ENCODE measurements at regions not wholly inside any gene's neighbourhood (a gene's known extent, or its start where the extent isn't known, plus 50 kb on each side); places are given as distances from the start of the nearest gene placed in this dataset.

DNA sequence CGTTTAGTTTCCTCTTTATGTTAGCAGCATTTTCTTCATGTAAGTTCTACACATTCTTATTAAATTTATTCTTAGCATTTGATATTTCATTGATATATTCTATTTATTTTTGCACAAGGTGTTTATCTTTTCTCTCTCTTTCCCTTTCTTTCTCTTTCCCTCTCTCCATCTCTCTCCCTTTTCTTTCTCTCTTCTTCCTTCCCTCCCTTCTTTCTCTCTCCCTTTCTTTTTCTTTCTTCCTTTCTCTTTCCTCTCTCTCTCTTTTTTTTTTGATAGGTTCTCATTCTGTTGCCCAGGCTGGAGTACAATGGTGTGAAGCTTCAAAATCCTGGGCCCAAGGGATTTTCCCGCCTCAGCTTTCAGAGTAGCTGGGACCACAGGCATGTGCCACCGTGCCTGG lies 176.4 kb downstream of the AXIN2 start:
- Histone ChIP-seq H2AK5ac (ENCODE audit: low read depth, low read length) (no peak overlapping the region), H4K5ac (ENCODE audit: low read depth, low read length) (no peak overlapping the region), H3K14ac (replicated peaks; ENCODE audit: low read depth, low read length) (no peak overlapping the region), H3K79me1 (ENCODE audit: low read depth in 1 of 2, low read length in 2 of 2) (no peaks in the 10 kb centered on the region), H3K56ac (ENCODE audit: extremely low read depth, insufficient read depth, low read length) (no peak overlapping the region), H2AK9ac (replicated peaks; ENCODE audit: low read depth, low read length, poor library complexity) (no peak overlapping the region), H3K27me3 (ENCODE audit: control insufficient read depth, insufficient read depth, low read length) (peaks cover 5% of the 10 kb centered on the region; the same call in 1 of the 2 replicates), H3K36me3 (ENCODE audit: control insufficient read depth, insufficient read depth, low read length) (no peaks in the 10 kb centered on the region), H4K20me1 (ENCODE audit: insufficient read depth, low read length) (no peaks in the 10 kb centered on the region), H3K9me1 (ENCODE audit: insufficient read depth, low read length) (no peaks in the 10 kb centered on the region), H2BK15ac (ENCODE audit: low read depth, low read length) (no peak overlapping the region), H3K9ac (ENCODE audit: low read depth, low read length) (no peak overlapping the region), H3K27ac (ENCODE audit: insufficient read depth, low read length) (no peak overlapping the region), H2BK5ac (ENCODE audit: low read depth, low read length, poor library complexity, severe bottlenecking) (no peak overlapping the region), H3K4ac (ENCODE audit: low read depth, low read length) (no peak overlapping the region), H4K8ac (ENCODE audit: low read depth in 2 of 2, low read length in 2 of 2) (no peak overlapping the region), H2BK20ac (ENCODE audit: low read depth, low read length) (no peak overlapping the region), H3K4me2 (ENCODE audit: low read depth, low read length) (no peak overlapping the region), H4K91ac (ENCODE audit: insufficient read depth, low read depth, low read length) (no peak overlapping the region), H2BK120ac (ENCODE audit: low read depth, low read length) (no peak overlapping the region), H3K23ac (ENCODE audit: low read depth, low read length) (no peak overlapping the region), H3K4me3 (ENCODE audit: insufficient read depth, low read depth, low read length) (no peak overlapping the region), H3K9me3 (ENCODE audit: control insufficient read depth, insufficient read depth, low read length) (no peaks in the 10 kb centered on the region), H3K18ac (ENCODE audit: low read depth, low read length) (no peak overlapping the region), H3K4me1 (ENCODE audit: control insufficient read depth, insufficient read depth, low read length) (peaks cover 3% of the 10 kb centered on the region; the same call in 1 of the 2 replicates), H2AFZ (replicated peaks; ENCODE audit: low read length, poor library complexity) (no peak overlapping the region)
- no peak for DNase-seq
- WGBS, 2 experiments (ENCODE audit: extremely low coverage in 2 of 2, insufficient read length in 1 of 2), result 80% methylated on average over 1 of the region's 3 CpGs; no CpG with 5 or more reads in 1 of the 2 experiments
- ATAC-seq (ENCODE audit: low read depth), result no peak
- ChIA-PET CTCF (no interaction called here), POLR2A (ENCODE audit: unreplicated experiment) (no interaction called here)
- TF ChIP-seq, protein P1, sequence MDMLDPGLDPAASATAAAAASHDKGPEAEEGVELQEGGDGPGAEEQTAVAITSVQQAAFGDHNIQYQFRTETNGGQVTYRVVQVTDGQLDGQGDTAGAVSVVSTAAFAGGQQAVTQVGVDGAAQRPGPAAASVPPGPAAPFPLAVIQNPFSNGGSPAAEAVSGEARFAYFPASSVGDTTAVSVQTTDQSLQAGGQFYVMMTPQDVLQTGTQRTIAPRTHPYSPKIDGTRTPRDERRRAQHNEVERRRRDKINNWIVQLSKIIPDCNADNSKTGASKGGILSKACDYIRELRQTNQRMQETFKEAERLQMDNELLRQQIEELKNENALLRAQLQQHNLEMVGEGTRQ (IDR thresholded peaks at IDR 0.05; ENCODE audit: low read depth, low read length), result no peak
- TF ChIP-seq, protein P2, sequence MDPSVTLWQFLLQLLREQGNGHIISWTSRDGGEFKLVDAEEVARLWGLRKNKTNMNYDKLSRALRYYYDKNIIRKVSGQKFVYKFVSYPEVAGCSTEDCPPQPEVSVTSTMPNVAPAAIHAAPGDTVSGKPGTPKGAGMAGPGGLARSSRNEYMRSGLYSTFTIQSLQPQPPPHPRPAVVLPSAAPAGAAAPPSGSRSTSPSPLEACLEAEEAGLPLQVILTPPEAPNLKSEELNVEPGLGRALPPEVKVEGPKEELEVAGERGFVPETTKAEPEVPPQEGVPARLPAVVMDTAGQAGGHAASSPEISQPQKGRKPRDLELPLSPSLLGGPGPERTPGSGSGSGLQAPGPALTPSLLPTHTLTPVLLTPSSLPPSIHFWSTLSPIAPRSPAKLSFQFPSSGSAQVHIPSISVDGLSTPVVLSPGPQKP (IDR thresholded peaks at IDR 0.05; ENCODE audit: borderline replicate concordance, low read depth, low read length), result no peak
- intact Hi-C loops (cut with micrococcal nuclease), result no loop called here
- in situ Hi-C loops (cut with MboI; ENCODE audit: low sequenced_read_pairs), result no loop called here
- no TSS peak for BruUV-seq (replicated peaks)
- dilution Hi-C loops (cut with HindIII; ENCODE audit: low sequenced_read_pairs, unreplicated experiment), result no loop called here

Measured in IMR-90 (cell line).